CD1c-positive myeloid dendritic cell (primary cell): ENCODE measurements at regions not wholly inside any gene's neighbourhood (a gene's known extent, or its start where the extent isn't known, plus 50 kb on each side); places are given as distances from the start of the nearest gene placed in this dataset.
"Not testable (repeated sequence)": the region's sequence is repeated elsewhere in the genome, so short reads cannot be mapped to it uniquely, and the experiment has no call there.

ENCODE experiments used
- DNase-seq: peaks from one replicate; pipeline ENCODE4 v3.0.0-alpha.2; 2016; ENCODE audit errors: extremely low spot score

DNA sequence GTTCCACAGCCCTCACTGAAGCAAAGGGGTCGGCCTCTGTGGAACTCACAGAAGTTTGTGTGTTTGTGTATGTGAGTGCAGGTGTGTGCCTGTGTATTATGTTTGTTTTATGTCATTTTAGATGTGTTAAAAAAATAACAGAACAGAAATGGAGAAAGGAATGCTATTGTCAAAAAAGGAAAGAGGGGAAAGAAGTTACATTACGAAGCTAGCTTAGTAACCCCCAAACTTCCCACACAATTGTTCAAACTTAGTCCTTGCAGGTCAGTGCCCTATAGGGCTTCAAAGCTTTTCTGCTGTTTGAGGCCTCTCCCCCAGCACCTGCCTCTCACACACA is 1505.6 kb upstream of the SLC10A2 start:
- no peak for DNase-seq

DNA sequence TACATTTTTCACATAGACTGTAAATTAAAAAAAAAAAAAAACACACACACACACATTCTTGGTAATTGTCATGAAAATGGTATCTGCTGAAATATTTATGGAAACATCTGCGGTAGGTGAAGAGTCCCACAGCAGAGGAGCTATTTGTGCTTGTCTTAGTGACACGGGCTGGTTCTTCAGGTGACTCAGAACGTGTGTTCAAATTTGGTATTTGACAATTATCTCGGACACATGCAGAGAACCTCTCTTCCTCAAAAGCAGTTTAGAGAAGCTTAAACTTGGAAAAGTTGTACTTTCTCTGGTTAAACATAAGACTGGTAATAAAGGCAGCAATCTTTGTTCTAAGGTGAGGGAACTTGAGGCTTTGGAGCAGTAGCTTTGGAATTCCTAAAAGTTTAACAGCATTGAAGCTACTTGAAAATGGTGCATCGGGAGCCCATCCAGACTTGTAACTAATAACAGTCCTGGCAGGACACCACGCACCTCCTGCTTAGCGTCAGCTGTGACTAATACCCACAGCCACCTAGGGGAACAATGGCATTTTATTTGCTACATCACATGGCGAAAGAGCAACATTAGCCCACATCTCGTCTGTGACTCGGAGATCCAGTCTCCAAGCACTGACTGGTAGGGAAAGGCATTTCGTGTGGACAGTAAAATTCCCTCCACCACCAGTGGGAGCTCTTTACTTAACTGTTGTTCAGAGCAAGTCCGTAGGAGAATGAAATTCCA is 1505.1 kb upstream of the SLC10A2 start:
- no peak for DNase-seq

DNA sequence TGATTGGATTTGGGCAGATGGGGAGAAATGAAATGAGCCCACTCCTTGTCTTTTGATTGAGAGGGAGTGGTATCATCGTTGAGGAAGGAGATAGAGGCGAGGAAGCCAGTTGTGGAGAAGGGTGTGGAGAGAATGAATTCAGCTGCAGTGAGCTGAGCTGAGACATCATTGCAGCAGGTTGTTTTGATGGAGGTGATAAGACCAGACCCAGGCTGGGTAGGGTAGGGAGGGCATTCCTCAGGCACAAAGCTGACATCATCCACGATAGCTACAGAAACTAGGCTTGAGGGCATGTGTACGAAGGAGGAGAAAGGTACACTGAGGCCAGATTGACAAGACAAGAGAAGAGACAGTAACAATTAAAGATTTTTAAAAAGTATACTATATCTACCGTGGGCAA is 1500.9 kb upstream of the SLC10A2 start:
- no peak for DNase-seq

DNA sequence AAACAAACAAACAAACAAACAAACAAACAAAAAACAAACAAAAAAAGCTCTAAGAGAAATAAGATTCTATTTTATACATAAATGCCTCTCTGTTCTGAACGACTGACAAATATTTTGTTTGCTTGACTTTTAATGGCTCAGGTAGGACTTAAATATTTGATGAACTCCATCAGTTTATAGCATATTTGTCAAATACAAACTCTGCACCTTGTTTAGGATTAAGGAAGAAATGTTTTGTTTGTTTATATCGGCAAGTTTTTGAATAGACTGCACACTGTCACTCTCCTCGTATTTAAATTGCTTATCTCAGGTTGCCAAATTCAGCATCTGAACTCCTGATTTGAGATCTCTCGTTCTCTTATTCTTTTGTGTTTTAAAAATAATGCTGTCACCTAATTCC is 1499.7 kb upstream of the SLC10A2 start:
- DNase-seq, result no peak

DNA sequence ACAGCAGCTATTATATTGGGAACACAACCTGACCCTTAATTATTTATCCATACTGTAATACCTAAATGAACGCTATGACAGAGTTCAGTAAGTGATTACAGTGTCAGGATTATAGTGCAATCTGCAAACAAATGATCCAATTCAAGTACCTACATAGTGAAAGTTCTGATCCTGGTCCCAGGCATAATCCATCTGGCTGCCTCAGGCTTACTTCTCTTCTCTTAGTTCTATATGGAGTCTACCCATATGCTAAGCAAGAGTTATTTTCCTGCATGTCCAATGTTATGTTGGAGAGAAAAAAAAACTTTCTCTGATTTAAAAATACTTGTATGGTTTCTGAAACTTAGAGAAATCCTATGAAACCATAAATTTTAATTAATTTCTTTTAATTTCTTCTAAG is 1487.7 kb upstream of the SLC10A2 start:
- DNase-seq, result no peak

DNA sequence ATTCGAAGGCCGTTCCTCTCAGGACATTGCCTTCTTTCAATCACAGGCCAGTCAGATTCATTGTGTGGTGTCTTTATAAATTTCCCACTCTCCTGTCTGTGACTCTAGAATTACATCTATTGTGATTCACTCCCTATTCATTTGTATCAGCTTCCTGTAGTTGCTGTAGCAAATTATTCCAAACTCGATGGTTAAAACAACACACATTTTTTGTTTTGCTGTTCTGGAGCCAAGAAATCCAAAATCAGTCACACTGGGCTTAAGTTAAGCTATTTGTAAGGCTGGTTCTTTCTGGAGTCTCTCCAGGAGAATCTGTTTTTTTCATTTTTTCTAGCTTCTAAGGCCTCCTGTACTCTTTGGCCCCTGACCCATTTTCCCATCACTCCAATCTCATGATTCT is 1487.0 kb upstream of the SLC10A2 start:
- no peak for DNase-seq

DNA sequence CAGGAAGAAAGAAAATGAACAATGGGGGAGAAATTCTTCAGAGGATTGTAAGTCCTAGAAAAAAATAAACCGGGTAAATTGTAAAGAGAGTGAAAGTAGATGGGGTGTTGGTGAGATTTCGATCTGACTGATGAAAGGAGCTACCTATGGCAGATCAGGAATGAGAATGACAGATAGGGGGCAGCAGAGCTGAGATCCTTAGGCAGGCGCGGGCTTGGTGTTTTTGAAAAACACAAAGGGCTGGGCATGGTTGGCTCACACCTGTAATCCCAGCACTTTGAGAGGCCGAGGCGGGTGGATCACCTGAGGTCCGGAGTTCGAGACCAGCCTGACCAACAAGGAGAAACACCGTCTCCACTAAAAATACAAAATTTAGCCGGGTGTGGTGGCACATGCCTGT is 1468.6 kb upstream of the SLC10A2 start:
- DNase-seq, result no peak

DNA sequence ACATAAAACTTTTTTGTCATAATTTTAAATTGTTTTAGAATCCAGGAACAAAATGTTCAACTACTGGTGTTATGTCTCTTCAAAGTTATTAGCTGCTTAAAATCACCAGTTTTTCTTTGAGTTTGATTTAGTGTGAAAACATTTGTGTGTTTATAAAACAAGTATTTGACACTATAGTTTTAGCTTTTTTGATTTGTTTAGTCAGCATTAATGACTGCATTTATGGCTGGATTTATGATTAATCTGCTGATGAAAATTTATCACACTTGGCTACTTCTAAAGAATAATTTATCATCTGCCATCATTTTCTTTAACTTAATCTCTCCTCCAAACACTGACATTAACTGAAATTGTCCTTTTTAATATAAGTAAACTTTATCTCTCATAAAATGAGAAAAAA is 1465.9 kb upstream of the SLC10A2 start:
- DNase-seq, result no peak

DNA sequence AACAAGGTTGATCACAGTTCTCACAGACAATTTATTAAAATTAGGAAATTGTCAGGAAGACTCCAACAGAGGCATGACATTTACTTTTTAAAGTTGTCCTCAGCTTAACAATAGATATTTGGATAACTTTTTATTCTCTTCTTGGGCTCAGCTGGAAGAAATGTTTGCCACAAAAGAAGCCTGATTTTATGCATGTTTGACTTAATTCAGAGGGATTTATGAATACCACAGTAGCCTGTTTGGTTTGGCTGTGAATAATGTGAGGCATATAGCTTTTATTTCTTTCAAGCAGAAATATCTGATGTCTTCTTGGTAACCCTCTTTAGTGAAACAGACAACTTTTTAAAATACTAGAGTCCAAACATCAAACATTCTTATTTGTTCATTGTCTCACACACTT is 1464.5 kb upstream of the SLC10A2 start:
- DNase-seq, result no peak

DNA sequence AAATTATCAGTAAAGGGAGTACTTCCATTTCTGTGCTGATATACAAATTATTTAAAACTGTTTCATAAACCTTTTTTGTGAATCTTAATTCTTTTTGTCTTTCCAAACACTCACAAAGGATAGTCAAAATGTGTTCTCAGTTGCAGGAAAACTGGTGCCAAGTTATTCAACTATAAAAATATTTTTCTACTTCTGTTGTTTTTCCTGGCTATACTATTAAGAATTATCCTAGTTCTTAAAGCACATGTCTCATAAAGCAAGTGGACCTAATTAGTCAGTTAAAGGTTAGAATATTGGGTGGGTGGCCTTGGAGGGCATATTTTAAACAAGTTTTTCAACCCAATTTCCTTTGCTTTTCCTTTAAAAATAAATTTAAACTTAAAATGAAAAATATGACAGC is 1460.3 kb upstream of the SLC10A2 start:
- DNase-seq, result no peak

DNA sequence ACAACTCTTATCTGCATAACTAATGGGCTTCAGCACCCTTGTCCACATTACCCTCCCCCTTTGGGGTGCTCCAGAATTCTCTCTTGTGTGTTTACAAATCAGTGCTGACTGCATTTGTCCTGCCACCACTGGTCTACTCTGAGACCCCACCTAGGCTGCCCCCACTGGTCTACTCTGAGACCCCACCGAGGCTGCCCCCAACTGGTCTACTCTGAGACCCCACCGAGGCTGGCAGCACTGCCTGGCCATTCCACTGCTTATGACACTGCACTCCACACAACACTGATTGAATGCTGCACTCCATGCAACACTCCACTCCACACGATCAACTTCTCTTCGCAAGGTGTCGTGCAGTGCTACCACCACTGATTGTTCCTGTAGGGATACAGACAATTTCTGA is 1459.2 kb upstream of the SLC10A2 start:
- no peak for DNase-seq

DNA sequence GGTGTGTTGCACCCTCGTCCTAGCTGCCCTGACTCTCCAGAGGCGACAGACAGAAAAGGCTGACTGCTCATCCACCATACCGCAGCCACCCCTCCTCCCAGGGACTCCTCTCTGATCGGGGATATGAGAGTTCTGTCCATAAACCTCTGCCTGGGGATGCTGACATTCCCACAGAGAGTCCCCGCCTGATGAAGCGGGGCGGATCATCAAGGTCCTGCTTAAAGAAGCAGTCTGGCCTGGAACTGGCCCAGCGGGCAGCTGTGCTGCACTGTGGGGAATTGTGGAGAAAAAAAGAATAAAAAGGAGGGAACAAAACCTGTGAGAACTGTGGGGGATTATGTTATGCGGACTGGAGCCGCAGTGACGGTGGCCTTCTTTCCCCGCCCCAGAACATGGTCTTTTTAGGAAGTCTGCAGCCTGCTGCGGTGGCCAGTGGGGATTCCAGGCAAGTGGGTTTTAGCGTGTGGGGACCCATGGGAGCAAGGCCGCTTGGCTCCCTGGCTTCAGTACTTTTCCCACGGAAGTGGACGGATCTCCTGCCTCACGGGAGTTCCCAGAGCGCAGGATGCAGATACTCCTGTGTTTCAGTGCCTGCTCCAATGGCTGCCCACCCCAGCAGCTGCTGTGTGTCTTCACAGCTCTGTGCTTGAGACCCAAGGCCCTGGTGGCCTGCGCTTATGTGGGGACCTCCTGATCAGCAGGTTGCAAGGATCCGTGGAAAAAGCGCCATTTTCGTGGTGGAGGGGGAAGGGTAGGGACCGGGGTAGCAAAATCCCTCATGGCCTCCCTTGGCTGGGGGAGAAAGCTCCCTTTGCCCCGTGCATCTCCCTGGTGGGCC is 1456.2 kb upstream of the SLC10A2 start:
- no peak for DNase-seq

DNA sequence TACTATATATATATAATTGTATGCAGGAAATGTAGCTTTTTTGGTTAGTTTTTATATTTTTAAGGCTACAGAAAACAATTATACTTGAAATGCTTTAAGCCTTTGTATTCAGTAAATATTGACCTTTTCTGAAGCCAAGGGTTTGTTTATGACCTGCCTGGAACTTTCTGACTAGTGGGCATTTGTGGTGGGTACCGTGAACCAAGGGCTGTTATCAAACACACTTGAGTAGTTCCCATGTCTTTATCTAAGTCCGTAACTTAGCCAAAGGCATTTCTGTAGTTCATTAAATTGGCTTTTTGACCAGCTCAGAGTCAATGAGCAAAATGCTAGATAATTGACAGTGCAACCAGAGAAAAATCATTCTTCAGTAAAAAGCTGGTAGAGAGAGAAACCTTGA is 1444.2 kb upstream of the SLC10A2 start:
- DNase-seq, result no peak

DNA sequence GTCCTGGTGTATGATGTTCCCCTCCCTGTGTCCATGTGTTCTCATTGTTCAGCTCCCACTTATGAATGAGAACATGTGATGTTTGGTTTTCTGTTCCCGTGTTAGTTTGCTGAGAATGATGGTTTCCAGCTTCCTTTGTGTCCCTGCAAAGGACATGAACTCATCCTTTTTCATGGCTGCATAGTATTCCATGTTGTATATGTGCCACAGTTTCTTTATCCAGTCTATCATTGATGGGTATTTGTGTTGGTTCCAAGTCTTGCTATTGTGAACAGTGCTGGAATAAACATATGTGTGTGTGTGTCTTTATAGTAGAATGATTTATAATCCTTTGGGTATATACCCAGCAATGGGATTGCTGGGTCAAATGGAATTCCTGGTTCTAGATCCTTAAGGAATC is 1427.3 kb upstream of the SLC10A2 start:
- DNase-seq, result not testable (repeated sequence)

DNA sequence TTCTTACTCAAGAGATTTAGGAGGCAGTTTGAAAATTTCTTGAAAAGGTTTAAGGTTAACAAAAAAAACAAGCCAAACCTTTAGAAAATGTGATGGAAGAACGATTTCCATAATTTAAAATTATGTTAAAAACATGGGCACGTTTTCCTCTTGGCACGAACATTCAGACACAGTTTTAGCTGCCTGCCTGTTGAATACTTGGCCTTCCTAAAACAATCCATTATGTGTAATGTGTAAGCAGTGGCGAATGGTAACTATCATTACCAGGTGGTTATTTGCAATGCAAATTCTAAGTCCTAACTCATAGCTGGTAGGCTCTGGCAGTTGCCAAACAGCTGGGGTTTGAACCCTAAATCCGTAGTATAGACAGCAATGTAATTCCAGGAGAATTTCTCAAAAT is 1425.7 kb upstream of the SLC10A2 start:
- no peak for DNase-seq

DNA sequence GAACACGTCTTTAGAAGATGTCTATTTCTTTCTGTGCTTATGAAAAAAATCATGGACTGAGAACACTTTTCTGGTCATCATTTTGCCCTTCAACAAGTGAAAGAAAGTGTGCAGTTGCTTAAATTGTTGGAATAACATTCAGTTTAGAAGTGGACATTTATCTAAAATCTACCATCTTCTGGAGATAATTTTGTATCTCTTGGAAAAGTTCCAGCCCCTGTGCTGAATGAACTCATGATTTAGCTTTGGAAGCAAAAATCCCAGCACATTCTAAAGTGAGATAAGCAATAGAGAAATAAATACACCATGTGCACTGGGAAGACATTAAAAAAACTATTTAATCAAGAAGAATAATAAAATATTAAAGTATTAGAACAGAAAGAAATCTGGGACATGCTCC is 1420.8 kb upstream of the SLC10A2 start:
- DNase-seq, result no peak

DNA sequence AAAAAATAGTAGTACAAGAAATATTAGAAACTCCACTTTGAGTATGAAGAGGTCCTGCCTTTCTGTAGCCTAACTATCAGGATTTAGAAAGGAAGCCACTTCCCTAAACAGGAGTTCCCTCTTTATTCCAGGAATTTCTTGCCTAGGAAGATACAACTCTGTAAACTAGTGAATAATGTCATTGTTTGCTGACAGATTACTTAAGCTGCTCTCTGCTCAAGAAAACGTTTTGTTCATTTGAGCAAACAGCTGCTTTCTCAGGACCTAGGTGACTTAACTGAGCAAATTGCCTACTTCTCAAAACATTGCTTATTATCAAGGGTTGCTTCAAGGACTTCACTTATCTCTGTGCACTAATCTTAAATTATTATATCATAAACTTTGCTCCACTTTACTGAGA is 1419.4 kb upstream of the SLC10A2 start:
- DNase-seq, result no peak

DNA sequence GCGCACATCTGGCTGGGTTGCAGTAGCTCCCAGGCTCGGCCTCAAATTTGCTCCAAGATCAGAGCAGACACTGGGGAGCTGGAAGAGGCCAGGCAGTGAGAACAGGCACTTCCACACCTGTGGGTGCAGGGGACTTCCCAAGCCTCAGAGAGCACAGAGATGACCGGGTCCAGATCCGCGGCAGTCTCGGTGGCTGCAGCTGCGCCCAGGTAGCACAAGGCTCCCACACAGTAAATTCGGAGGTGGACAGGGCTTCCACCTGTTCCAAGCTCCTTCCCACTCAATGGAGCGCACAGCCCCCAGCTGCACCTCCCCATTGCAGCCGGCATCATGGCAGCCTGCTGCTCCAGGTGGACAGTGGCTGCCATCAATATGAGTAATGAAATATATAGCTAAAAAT is 1417.4 kb upstream of the SLC10A2 start:
- no peak for DNase-seq

DNA sequence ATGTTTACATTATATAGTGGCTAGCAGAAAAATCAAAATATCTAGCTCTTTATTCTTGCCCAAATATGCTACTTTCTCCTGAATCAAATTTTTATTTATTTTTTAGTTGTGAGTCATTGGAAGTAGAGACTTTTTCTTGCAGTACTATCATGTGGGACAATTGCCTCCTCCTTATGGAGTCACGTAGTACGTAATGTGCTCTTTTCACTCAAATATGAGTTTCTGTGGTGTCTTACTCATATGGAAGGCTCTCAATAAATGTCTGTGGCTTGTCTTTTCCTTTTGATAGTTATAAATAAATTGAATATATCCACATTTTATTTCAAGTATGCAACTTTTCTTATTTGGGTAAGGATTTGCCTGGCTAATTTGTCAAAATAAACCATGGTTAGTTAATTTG is 1411.0 kb upstream of the SLC10A2 start:
- DNase-seq, result no peak

DNA sequence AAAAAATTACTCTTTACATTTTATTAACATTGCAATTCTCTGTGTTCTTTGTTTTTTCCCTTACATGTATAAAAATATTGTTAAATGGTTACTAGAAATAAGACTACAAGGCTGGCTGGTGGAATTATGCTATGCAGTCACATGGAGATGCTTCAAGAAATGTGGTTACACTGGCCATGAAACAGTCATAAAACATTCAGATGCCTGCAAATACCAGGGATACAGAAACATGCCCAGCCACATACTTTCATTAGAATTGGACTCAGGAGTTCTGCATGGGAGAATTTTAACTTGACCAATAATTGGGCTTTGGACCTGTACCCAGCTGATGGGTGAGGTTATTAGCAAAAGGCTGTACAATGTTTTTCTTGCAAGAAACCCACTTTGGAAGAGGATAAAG is 1407.7 kb upstream of the SLC10A2 start:
- DNase-seq, result no peak

DNA sequence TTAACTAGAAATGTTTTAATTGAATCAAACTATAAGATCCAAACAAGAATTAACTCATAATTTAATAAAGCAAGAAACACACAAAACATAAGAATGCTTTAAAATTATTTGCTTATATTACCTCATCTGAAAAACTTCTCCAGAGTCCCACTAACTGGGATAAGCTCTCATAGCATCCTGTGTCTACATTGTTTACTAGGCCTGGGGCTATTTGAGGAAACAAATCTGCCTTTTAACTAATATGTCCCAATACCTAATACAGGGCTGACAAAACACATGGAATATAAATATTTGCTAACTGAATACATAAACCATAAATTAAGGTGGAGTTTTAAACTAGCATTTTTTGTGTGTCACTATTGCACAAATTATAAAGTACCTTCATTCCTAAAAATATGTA is 1399.8 kb upstream of the SLC10A2 start:
- no peak for DNase-seq

DNA sequence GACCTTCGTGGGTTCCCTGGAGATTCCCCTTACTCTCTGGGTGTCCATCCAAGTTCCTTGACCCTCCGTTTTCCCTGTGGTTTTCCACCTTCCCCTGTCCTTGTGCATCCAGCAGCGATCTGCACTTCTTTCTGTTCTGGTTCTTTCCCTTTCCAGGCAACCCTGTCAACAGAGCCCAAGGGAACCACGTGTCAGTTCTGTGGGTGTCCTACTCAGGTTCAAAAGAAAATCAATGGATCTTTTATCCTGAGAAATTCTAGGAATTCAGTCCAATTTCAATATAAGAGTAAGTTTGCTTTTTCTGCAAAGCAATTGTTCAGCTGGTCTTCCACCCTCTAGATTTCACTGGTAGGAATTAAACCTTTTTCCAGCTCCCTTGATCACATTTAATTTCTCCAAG is 1394.8 kb upstream of the SLC10A2 start:
- no peak for DNase-seq

DNA sequence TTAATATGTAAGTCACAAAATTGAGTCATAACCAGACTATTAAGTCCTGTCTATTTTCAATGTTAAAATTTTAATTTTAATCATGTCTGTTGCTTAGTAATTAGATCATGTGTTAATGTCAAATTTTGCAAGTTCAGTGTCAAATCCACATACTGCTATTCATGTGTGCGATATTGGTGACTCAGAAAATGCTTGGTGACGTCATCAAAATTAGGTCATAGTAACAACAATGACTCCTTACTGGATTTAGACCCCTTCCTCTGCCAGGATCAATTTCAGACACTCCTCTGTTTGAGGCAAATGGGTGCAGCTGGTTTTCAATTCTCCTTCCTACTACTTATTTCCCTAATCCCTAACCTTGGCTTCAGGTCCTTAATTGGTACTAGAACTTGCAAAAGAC is 1394.3 kb upstream of the SLC10A2 start:
- DNase-seq, result no peak

DNA sequence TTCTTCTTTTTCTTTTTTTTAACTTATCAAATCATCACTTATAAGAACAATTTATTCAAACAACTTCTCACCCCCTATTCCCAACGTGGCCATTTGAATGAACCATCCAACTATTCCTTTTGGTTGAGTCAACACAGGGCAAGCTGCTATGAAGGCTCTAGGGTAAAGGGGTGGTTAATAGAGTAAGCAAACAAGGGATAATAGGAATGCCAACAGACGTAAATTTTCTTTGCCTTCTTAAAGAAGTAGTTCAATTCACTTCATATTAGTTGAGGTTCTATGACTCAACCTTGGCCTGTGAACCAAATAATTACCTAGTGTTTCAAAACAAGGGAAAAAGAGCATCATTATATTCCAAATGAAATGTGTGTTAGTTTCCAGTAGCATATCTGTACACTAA is 1383.8 kb upstream of the SLC10A2 start:
- DNase-seq, result no peak
